ENCODE measurements at regions not wholly inside any gene's neighbourhood (a gene's known extent, or its start where the extent isn't known, plus 50 kb on each side); places are given as distances from the start of the nearest gene placed in this dataset.
"Not testable (repeated sequence)": the region's sequence is repeated elsewhere in the genome, so short reads cannot be mapped to it uniquely, and the experiment has no call there.

DNA sequence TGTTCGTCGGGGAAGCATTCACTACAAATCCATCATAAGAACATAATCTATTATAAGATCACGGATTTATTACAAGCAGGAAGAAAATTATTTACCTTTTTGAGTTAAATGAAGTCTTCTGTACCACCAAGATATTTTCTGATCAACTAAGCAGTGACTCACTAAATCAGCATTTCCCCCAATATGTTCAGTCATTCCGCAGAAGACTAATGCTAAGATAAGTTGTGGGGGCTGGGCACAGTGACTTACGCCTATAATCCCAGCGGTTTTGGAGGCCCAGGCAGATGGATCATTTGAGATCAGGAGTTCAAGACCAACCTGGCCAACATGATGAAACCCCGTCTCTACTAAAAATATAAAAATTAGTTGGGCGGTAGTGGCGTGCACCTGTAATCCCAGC, 144.2 kb upstream of the EGR2 start:
- Mint-ChIP-seq H3K9me3 (ENCODE audit: insufficient read depth) (no peaks in the 10 kb centered on the region), H3K27ac (no peak overlapping the region), H3K27me3 (ENCODE audit: low read depth) (peaks cover 7% of the 10 kb centered on the region), H3K36me3 (ENCODE audit: low read depth) (no peaks in the 10 kb centered on the region), H3K4me1 (ENCODE audit: low read depth) (no peaks in the 10 kb centered on the region), H3K4me3 (no peak overlapping the region)
- ChIA-PET CTCF (no interaction called here), POLR2A (interaction anchor here (0.5 kb wide), 1 partner anchor 1808 kb away, joined by 4 read pairs; no protein-coding TSS in a partner anchor)
- DNase-seq (no peak), ATAC-seq (no peak)

DNA sequence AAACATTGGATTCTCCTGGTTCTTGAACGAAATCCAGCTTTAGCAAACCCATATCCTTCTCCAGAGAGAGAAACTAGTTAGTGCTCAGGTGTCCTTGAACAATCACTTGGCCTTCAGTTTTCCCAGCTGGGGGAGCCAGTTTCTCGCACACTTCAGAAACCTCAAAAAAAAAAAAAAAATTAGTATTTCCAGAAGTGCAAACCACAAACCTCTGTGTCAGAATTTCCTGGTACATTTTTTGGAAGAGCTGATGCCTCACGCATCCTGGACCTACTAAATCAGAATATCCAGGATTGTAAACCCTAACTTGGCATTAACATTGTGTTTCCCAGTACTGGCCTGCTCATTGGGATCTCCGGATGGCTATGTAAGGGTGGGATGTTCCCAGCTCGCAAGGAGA, 143.4 kb upstream of the EGR2 start:
- peaks cover 9% of the 10 kb centered on the region for H3K27me3 Mint-ChIP-seq (ENCODE audit: low read depth)
- H3K9me3 Mint-ChIP-seq (ENCODE audit: insufficient read depth) = no peaks in the 10 kb centered on the region
- no peaks in the 10 kb centered on the region for H3K36me3 Mint-ChIP-seq (ENCODE audit: low read depth)
- H3K4me1 Mint-ChIP-seq (ENCODE audit: low read depth) = no peaks in the 10 kb centered on the region
- ATAC-seq (no peak), DNase-seq (no peak)
- H3K4me3 Mint-ChIP-seq = no peak overlapping the region
- CTCF ChIA-PET = no interaction called here
- H3K27ac Mint-ChIP-seq = no peak overlapping the region
- POLR2A ChIA-PET = no interaction called here

DNA sequence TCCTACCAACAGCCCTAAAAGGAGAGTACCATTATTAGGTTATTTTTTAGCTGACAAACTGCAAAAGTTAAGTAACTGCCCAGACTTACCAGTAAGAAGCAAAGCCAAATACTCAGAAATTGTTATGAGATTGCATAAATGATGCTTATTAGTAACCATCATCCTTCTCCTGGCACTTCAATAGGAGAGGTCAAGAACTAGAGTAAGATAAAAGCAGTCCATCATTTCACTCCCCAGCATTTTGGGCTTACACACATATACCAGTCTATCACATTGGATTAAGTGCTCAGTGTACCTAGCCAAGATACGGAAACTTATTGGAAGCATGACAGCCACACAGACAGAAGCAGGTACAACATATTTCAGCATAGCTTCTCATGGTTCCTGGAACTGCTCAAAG, 142.8 kb upstream of the EGR2 start:
- Mint-ChIP-seq H3K27ac (no peak overlapping the region), H3K4me1 (ENCODE audit: low read depth) (no peaks in the 10 kb centered on the region), H3K4me3 (no peak overlapping the region), H3K36me3 (ENCODE audit: low read depth) (no peaks in the 10 kb centered on the region), H3K27me3 (ENCODE audit: low read depth) (peaks cover 9% of the 10 kb centered on the region), H3K9me3 (ENCODE audit: insufficient read depth) (no peaks in the 10 kb centered on the region)
- DNase-seq = no peak
- ChIA-PET CTCF (no interaction called here), POLR2A (no interaction called here)
- no peak for ATAC-seq

DNA sequence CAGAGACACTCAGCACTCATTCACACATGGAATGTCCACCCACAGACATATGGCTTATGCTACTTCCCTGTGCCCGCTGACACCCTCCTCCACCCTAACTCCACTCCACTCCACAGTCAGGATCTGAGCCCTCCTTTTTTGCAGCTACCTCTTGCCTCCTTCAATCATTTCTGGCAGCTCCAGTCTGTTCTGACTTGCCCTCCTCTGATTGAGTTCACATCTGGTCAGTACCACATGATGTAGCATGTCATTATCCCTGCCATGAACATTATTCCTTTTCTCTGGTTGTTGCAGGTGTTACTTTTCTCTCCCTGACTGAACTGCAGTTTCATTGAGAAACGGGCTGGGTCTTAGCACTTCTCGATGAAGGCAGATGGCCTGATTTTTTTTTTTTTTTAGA, 130.1 kb upstream of the EGR2 start:
- no peak overlapping the region for H3K4me3 Mint-ChIP-seq
- DNase-seq (no peak), ATAC-seq (no peak)
- ChIA-PET POLR2A (no interaction called here), CTCF (no interaction called here)
- H3K4me1 Mint-ChIP-seq (ENCODE audit: low read depth) = no peaks in the 10 kb centered on the region
- H3K27ac Mint-ChIP-seq = no peak overlapping the region
- H3K27me3 Mint-ChIP-seq (ENCODE audit: low read depth) = peaks cover 2% of the 10 kb centered on the region
- H3K36me3 Mint-ChIP-seq (ENCODE audit: low read depth) = no peaks in the 10 kb centered on the region
- no peaks in the 10 kb centered on the region for H3K9me3 Mint-ChIP-seq (ENCODE audit: insufficient read depth)

DNA sequence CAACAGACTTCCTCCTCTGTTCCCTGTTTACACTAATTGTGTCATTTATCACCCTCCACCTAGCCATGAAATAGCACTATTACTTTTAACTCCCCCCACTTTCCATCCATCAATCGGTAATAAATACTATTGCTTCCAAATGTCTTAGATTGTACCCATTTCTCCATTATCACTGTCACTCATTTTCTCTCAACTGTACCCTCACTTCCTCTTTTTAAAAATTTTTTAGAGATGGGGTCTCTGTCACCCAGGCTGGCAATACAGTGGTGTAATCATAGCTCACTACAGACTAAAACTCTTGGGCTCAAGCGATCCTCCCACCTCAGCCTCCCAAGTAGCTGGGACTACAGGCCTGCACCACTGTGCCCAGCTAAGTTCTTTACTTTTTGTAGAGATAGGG, 123.5 kb upstream of the EGR2 start:
- H3K27me3 Mint-ChIP-seq (ENCODE audit: low read depth) = peaks cover 9% of the 10 kb centered on the region
- H3K4me3 Mint-ChIP-seq = no peak overlapping the region
- H3K36me3 Mint-ChIP-seq (ENCODE audit: low read depth) = no peaks in the 10 kb centered on the region
- no peak overlapping the region for H3K27ac Mint-ChIP-seq
- no peaks in the 10 kb centered on the region for H3K4me1 Mint-ChIP-seq (ENCODE audit: low read depth)
- ATAC-seq (no peak), DNase-seq (no peak)
- ChIA-PET CTCF (no interaction called here), POLR2A (no interaction called here)
- no peaks in the 10 kb centered on the region for H3K9me3 Mint-ChIP-seq (ENCODE audit: insufficient read depth)

DNA sequence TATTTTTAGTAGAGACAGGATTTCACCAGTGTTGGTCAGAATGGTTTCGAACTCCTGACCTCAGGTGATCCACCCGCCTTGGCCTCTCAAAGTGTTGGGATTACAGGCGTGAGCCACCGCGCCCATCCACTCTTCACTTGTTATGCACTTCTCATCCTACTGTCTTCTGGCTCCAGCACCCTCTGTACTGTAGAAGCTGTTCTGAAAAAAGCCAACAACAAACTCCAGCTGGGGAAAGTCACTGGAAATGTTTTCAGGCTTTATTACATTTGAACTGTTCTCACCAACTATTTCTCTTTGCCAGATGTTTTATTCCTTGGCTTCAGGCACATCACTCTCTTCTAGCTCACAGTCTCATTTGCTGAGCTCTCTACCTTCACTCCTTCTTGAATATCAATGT, 122.5 kb upstream of the EGR2 start:
- Mint-ChIP-seq H3K4me1 (ENCODE audit: low read depth) (peaks cover 1% of the 10 kb centered on the region), H3K36me3 (ENCODE audit: low read depth) (no peaks in the 10 kb centered on the region), H3K27me3 (ENCODE audit: low read depth) (peaks cover 12% of the 10 kb centered on the region), H3K9me3 (ENCODE audit: insufficient read depth) (no peaks in the 10 kb centered on the region), H3K4me3 (no peak overlapping the region), H3K27ac (no peak overlapping the region)
- ChIA-PET POLR2A (no interaction called here), CTCF (no interaction called here)
- DNase-seq = no peak
- ATAC-seq = no peak

DNA sequence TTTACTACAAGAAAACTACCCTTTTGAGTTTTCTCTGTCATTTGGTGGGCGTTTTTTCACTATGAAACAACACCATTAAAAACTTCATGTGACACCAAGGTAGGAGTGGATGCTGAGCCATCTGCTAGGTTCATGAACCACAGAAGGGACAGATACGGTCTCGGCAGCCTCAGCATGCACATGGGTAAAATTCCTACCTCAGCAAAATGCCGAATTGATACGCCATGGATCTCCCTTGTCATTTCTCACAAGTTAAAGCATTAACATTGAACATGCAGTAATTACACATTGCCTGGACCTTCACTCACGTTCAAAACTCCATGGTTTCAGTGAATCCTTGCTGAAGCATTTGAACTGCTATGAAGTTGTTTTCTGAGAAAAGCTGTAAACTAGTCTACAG, 121.5 kb upstream of the EGR2 start:
- H3K27me3 Mint-ChIP-seq (ENCODE audit: low read depth) = peaks cover 15% of the 10 kb centered on the region
- H3K36me3 Mint-ChIP-seq (ENCODE audit: low read depth) = no peaks in the 10 kb centered on the region
- DNase-seq = no peak
- no peak overlapping the region for H3K4me3 Mint-ChIP-seq
- POLR2A ChIA-PET = no interaction called here
- H3K4me1 Mint-ChIP-seq (ENCODE audit: low read depth) = peaks cover 1% of the 10 kb centered on the region
- H3K27ac Mint-ChIP-seq = no peak overlapping the region
- H3K9me3 Mint-ChIP-seq (ENCODE audit: insufficient read depth) = no peaks in the 10 kb centered on the region
- CTCF ChIA-PET = no interaction called here
- ATAC-seq = no peak

DNA sequence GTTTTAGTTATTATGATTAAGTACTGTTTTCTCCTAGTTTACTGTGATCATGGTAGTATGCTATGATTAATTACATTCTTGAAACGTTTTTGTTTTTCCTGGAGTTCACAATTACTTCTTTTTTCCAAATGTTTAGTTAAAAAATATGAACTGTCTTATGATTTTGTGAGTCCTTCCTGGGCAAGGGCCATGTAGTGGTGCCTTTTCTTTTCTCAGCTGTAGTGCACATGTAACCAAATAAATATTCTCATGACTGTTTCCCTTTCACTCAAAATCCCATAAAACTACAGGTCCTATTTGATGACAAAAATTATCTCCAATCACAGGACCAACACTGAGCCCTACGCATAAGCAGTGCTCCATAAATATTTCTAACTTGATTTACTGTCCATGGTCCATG, 118.9 kb upstream of the EGR2 start:
- CTCF ChIA-PET = no interaction called here
- H3K27me3 Mint-ChIP-seq (ENCODE audit: low read depth) = peaks cover 17% of the 10 kb centered on the region
- POLR2A ChIA-PET = no interaction called here

DNA sequence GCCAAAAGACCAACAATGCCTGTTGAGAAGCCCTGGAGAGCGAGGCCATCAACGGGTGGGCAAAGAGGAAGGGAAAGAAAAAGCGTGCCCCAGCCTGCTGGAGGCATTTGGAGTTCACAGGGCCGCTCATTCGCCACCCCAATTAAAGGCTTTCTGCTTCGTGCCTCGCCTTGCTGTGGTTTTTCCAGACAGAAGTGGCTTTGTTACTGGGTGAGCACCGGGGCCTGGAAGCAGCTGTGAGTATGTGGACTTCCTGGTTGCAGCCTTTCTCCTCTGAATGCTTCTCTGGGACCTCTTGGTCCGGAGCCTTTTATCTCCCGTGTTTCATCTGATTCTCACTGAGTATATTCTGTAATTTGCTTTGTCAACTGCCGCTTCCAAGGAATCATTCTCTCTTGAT, 118.1 kb upstream of the EGR2 start:
- H3K27ac Mint-ChIP-seq = no peak overlapping the region
- peaks cover 1% of the 10 kb centered on the region for H3K4me1 Mint-ChIP-seq (ENCODE audit: low read depth)
- ChIA-PET POLR2A (no interaction called here), CTCF (no interaction called here)
- H3K36me3 Mint-ChIP-seq (ENCODE audit: low read depth) = no peaks in the 10 kb centered on the region
- DNase-seq = no peak
- peaks cover 17% of the 10 kb centered on the region for H3K27me3 Mint-ChIP-seq (ENCODE audit: low read depth)
- ATAC-seq = no peak
- no peaks in the 10 kb centered on the region for H3K9me3 Mint-ChIP-seq (ENCODE audit: insufficient read depth)
- no peak overlapping the region for H3K4me3 Mint-ChIP-seq

More for the DNA sequence above, 118.9 kb upstream of the EGR2 start:
- Mint-ChIP-seq H3K4me3 (no peak overlapping the region), H3K36me3 (ENCODE audit: low read depth) (no peaks in the 10 kb centered on the region), H3K27ac (no peak overlapping the region), H3K9me3 (ENCODE audit: insufficient read depth) (no peaks in the 10 kb centered on the region), H3K4me1 (ENCODE audit: low read depth) (peaks cover 1% of the 10 kb centered on the region)
- ATAC-seq (no peak), DNase-seq (no peak)

DNA sequence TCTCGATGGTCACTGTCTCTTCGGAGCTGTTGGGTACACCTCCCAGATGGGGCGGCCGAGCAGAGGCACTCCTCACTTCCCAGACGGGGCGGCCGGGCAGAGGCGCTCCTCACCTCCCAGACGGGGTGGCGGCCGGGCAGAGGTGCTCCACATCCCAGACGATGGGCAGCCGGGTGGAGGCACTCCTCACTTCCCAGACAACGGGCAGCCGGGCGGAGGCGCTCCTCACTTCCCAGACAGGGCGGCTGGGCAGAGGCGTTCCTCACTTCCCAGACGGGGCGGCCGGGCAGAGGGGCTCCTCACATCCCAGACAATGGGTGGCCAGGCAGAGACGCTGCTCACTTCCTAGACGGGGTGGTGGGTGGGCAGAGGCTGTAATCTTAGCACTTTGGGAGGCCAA, 112.6 kb upstream of the EGR2 start:
- H3K4me1 Mint-ChIP-seq (ENCODE audit: low read depth); CTCF ChIA-PET; POLR2A ChIA-PET; H3K4me3 Mint-ChIP-seq; ATAC-seq; H3K27me3 Mint-ChIP-seq (ENCODE audit: low read depth); H3K9me3 Mint-ChIP-seq (ENCODE audit: insufficient read depth); H3K36me3 Mint-ChIP-seq (ENCODE audit: low read depth); H3K27ac Mint-ChIP-seq; DNase-seq: not testable (repeated sequence)

DNA sequence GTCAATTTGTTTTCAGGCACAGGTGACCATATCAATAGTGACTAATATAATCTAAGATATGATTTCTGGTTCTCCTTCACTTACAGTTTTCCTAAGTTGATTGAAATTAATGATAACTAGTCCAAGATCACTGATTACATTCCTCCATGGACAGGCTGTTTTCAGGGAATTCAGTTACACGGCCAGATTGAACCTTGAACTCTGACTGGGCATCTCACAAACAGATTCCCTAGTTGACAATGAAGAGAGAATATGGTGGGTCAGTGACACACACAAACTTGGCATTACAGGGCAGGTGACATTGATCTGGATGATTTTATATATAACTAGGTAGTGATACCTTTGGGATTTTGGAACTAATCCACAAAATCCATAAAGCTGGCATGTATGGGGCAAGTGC, 110.2 kb upstream of the EGR2 start:
- Mint-ChIP-seq H3K9me3 (ENCODE audit: insufficient read depth) (no peaks in the 10 kb centered on the region), H3K27ac (no peak overlapping the region), H3K4me1 (ENCODE audit: low read depth) (no peaks in the 10 kb centered on the region), H3K27me3 (ENCODE audit: low read depth) (peaks cover 6% of the 10 kb centered on the region), H3K36me3 (ENCODE audit: low read depth) (no peaks in the 10 kb centered on the region), H3K4me3 (no peak overlapping the region)
- CTCF ChIA-PET = no interaction called here
- ATAC-seq = no peak
- POLR2A ChIA-PET = no interaction called here
- no peak for DNase-seq

DNA sequence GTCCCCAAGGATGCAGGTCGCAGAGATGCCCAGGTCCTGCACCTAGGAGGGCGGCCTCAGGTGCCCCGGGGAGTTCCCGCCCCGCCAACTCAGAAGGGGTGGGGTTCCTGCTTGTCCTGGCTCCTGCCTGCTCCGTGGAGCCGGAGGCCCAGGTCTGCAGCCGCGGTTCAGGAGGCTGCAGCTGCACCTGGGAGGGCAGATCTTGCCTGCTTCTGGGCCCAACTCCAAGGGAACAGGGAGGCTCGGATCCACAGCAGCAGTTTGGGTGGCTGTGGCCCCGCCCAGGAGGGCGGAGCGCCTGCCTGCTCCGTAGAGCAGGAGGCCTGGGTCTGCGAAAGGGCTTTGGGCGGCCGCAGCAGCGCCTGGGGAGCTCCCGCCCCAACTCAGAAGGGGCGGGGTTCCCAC, 108.2 kb upstream of the EGR2 start:
- Mint-ChIP-seq H3K4me3 (no peak overlapping the region), H3K36me3 (ENCODE audit: low read depth) (no peaks in the 10 kb centered on the region), H3K27ac (no peak overlapping the region), H3K4me1 (ENCODE audit: low read depth) (no peaks in the 10 kb centered on the region), H3K9me3 (ENCODE audit: insufficient read depth) (no peaks in the 10 kb centered on the region), H3K27me3 (ENCODE audit: low read depth) (peaks cover 7% of the 10 kb centered on the region)
- CTCF ChIA-PET = no interaction called here
- ATAC-seq (no peak), DNase-seq (no peak)
- POLR2A ChIA-PET = no interaction called here

DNA sequence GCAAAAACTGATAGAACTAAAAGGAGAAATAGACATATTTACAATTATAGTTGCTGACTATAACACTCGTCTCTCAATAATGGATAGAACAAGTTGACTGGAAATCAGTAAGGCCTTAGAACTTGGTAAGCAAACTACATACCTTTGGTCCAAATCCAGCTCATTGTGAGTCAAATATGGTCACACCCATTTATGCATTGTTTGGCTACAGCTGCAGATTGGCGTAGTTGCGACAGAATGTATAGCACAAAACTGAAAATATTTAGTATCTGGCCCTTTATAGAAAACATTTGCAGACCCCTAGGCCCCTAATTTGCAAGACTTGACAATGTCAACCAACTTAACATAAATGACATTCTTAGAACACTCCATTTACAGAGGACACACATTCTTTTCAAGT, 103.6 kb upstream of the EGR2 start:
- H3K36me3 Mint-ChIP-seq (ENCODE audit: low read depth) = no peaks in the 10 kb centered on the region
- ChIA-PET POLR2A (interaction anchor here (0.7 kb wide), 1 partner anchor 171 kb away, joined by 3 read pairs; no protein-coding TSS in a partner anchor), CTCF (interaction anchor here (1.4 kb wide), 1 partner anchor 13 kb away, joined by 3 read pairs; no protein-coding TSS in a partner anchor)
- no peaks in the 10 kb centered on the region for H3K9me3 Mint-ChIP-seq (ENCODE audit: insufficient read depth)
- no peak overlapping the region for H3K27ac Mint-ChIP-seq
- peaks cover 7% of the 10 kb centered on the region for H3K27me3 Mint-ChIP-seq (ENCODE audit: low read depth)
- no peak overlapping the region for H3K4me3 Mint-ChIP-seq
- DNase-seq (no peak), ATAC-seq (no peak)
- H3K4me1 Mint-ChIP-seq (ENCODE audit: low read depth) = no peaks in the 10 kb centered on the region
